CD8-positive, alpha-beta memory T cell (primary cell): ENCODE measurements at regions not wholly inside any gene's neighbourhood (a gene's known extent, or its start where the extent isn't known, plus 50 kb on each side); places are given as distances from the start of the nearest gene placed in this dataset.
"Not testable (repeated sequence)": the region's sequence is repeated elsewhere in the genome, so short reads cannot be mapped to it uniquely, and the experiment has no call there.

ENCODE experiments used
- CTCF ChIA-PET: fragments of 350-600 bp; sonication (Branson Sonifier 250); formaldehyde crosslinking; loops from one replicate; lab custom pipeline; 2021; ENCODE audit warnings: antibody characterized with exemption; lab: Charles Lee
- POLR2A ChIA-PET: fragments of 350-600 bp; sonication (Branson Sonifier 250); formaldehyde crosslinking; loops from one replicate; lab custom pipeline; 2021; ENCODE audit warnings: antibody characterized with exemption; lab: Charles Lee
- DNase-seq, 5 donors: peaks; one replicate each; pipeline versions ENCODE4 v3.0.0 to v3.0.0-alpha.2; 2020 to 2022; ENCODE audit warnings: mixed read lengths in 1 of 5
- H3K27ac ChIP-seq: one replicate; pipeline ENCODE4 v1.7.0; 2013; ENCODE audit warnings: low read depth, mild to moderate bottlenecking, low read length, moderate library complexity
- H3K27me3 ChIP-seq: 2 replicates; pipeline ENCODE4 v1.7.0; 2013; ENCODE audit warnings: low read length, mild to moderate bottlenecking; ENCODE audit not compliant: insufficient read depth, poor library complexity, severe bottlenecking
- H3K36me3 ChIP-seq: 2 replicates; pipeline ENCODE4 v1.7.0; 2013; ENCODE audit warnings: mild to moderate bottlenecking, low read length, moderate library complexity; ENCODE audit not compliant: insufficient read depth
- H3K4me1 ChIP-seq: 2 replicates; pipeline ENCODE4 v1.7.0; 2013; ENCODE audit warnings: mild to moderate bottlenecking, low read length, moderate library complexity; ENCODE audit not compliant: insufficient read depth
- H3K4me3 ChIP-seq: 2 replicates; pipeline ENCODE4 v1.7.0; 2013; ENCODE audit warnings: mild to moderate bottlenecking, low read length
- H3K9me3 ChIP-seq: 2 replicates; pipeline ENCODE4 v1.7.0; 2013; ENCODE audit warnings: mild to moderate bottlenecking, low read length
- H3K27ac Mint-ChIP-seq, 8 donors: one replicate each; pipeline ENCODE4 v1.8.0; 2020 to 2021; ENCODE audit warnings: mixed read lengths in 8 of 8, mild to moderate bottlenecking in 6 of 8, inconsistent platforms in 3 of 8, moderate library complexity in 3 of 8
- H3K27me3 Mint-ChIP-seq, 2 donors: one replicate each; pipeline ENCODE4 v1.8.0; 2020 to 2021; ENCODE audit warnings: mixed read lengths in 2 of 2, mild to moderate bottlenecking in 1 of 2, moderate library complexity in 1 of 2
- H3K36me3 Mint-ChIP-seq, 3 donors: one replicate each; pipeline ENCODE4 v1.8.0; 2020 to 2021; ENCODE audit warnings: mixed read lengths in 3 of 3, inconsistent platforms in 1 of 3, mild to moderate bottlenecking in 1 of 3
- H3K4me1 Mint-ChIP-seq, 3 donors: one replicate each; pipeline ENCODE4 v1.8.0; 2020 to 2021; ENCODE audit warnings: mixed read lengths in 3 of 3, inconsistent platforms in 1 of 3, mild to moderate bottlenecking in 1 of 3
- H3K4me3 Mint-ChIP-seq, 7 donors: one replicate each; pipeline ENCODE4 v1.8.0; 2020 to 2021; ENCODE audit warnings: mixed read lengths in 7 of 7, mild to moderate bottlenecking in 6 of 7, moderate library complexity in 4 of 7, inconsistent platforms in 2 of 7
- H3K9me3 Mint-ChIP-seq, 5 donors: one replicate each; pipeline ENCODE4 v1.8.0; 2020 to 2022; ENCODE audit warnings: mixed read lengths in 5 of 5, mild to moderate bottlenecking in 3 of 5, moderate library complexity in 2 of 5, inconsistent platforms in 1 of 5

DNA sequence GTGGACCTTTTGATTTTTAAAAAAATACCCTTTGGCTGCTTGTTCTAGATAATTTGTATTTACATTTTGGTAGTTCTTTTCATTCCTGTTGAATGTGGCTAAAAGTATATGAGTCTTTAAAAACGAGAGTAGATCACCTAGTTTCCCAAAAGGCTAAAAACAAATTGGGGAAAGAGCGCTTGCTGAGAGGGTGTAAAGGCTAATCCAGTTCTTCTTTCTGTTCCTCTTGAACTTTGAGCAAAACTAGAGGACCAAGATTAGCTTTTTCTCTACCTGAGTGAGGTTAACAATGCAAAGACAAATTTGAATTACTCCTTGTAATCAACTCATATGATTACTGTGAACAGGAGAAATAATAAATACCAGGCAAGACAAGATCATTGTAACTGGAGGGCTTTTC, 2513.2 kb downstream of the PCDH9 start:
- ChIA-PET POLR2A (no interaction called here), CTCF (no interaction called here)
- H3K27me3 Mint-ChIP-seq: no peaks in the 10 kb centered on the region
- Histone ChIP-seq H3K4me3 (no peak overlapping the region), H3K27ac (no peak overlapping the region), H3K36me3 (no peaks in the 10 kb centered on the region), H3K9me3 (no peaks in the 10 kb centered on the region), H3K4me1 (no peaks in the 10 kb centered on the region), H3K27me3 (no peaks in the 10 kb centered on the region)
- H3K4me1 Mint-ChIP-seq: no peaks in the 10 kb centered on the region
- DNase-seq: no peak
- no peaks in the 10 kb centered on the region for H3K36me3 Mint-ChIP-seq
- H3K27ac Mint-ChIP-seq: no peak overlapping the region
- peaks cover 0 to 42% (median 13%) of the 10 kb centered on the region in 5 donors for H3K9me3 Mint-ChIP-seq
- H3K4me3 Mint-ChIP-seq: no peak overlapping the region

DNA sequence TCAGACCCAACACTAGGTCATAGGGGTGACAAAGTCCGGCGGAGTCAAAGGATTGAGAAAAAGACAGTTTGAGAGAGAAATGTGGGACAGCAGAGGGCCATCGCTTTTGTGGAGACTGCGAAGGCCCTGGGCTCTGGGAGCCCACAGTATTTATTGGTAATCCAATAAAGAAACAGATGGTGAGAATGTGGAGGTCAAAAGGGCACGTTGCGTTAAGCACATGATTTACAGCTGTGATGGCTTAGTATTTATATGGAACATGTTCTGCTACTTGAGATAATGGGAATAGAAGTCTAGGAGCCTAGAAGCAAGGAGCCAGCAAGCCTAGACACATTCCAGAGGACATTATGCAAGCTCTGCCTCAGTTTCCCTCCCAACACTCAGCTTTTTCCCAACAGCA, 2521.1 kb downstream of the PCDH9 start:
- Mint-ChIP-seq H3K4me1 (no peaks in the 10 kb centered on the region), H3K4me3 (no peak overlapping the region), H3K36me3 (no peaks in the 10 kb centered on the region), H3K9me3 (peaks cover 2 to 22% (median 13%) of the 10 kb centered on the region in 5 donors), H3K27ac (no peak overlapping the region), H3K27me3 (no peaks in the 10 kb centered on the region)
- Histone ChIP-seq H3K4me3 (no peak overlapping the region), H3K4me1 (no peaks in the 10 kb centered on the region), H3K9me3 (no peaks in the 10 kb centered on the region), H3K27me3 (no peaks in the 10 kb centered on the region), H3K27ac (no peak overlapping the region), H3K36me3 (no peaks in the 10 kb centered on the region)
- POLR2A ChIA-PET: no interaction called here
- CTCF ChIA-PET: no interaction called here
- DNase-seq: no peak

DNA sequence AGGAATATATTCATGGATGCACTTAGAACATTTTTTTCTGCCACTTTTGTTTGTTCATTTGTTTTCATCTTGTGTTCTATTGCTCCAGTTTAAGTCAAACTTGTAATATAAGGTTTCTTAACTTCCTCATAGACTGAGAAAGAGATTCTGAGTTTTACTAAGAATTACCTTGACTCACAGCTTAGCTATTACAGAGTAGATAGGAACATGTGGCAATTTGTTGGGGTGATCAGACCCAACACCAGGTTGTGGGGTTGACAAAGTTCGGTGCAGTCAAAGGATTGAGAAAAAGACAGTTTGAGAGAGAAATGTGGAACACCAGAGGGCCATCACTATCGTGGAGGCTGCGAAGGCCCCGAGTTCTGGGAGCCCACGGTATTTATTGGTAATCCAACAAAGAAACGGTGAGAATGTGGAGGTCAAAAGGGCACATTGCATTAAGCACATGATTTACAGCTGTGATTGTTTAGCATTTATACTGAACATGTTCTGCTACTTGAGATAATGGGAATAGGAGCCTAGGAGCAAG, 2526.0 kb downstream of the PCDH9 start:
- Mint-ChIP-seq H3K4me3 (no peak overlapping the region), H3K4me1 (no peaks in the 10 kb centered on the region), H3K27me3 (no peaks in the 10 kb centered on the region), H3K27ac (no peak overlapping the region), H3K36me3 (no peaks in the 10 kb centered on the region), H3K9me3 (peaks cover 2 to 22% (median 11%) of the 10 kb centered on the region in 5 donors)
- H3K27ac ChIP-seq: no peak overlapping the region
- POLR2A ChIA-PET: no interaction called here
- H3K9me3 ChIP-seq: no peaks in the 10 kb centered on the region
- no peak overlapping the region for H3K4me3 ChIP-seq
- no peaks in the 10 kb centered on the region for H3K36me3 ChIP-seq
- no peaks in the 10 kb centered on the region for H3K27me3 ChIP-seq
- CTCF ChIA-PET: no interaction called here
- no peak for DNase-seq
- no peaks in the 10 kb centered on the region for H3K4me1 ChIP-seq

- Histone ChIP-seq H3K4me3 (no peak overlapping the region), H3K27ac (no peak overlapping the region), H3K36me3 (no peaks in the 10 kb centered on the region), H3K4me1 (no peaks in the 10 kb centered on the region), H3K27me3 (no peaks in the 10 kb centered on the region), H3K9me3 (no peaks in the 10 kb centered on the region)
- Mint-ChIP-seq H3K4me1 (no peaks in the 10 kb centered on the region), H3K27me3 (no peaks in the 10 kb centered on the region), H3K9me3 (peaks cover 0 to 16% (median 3%) of the 10 kb centered on the region in 5 donors), H3K36me3 (no peaks in the 10 kb centered on the region), H3K4me3 (no peak overlapping the region), H3K27ac (no peak overlapping the region)
- DNase-seq: no peak
- CTCF ChIA-PET: no interaction called here
- POLR2A ChIA-PET: no interaction called here
Observed at GRCh38 chr13:64697226-64697625, 2532.9 kb downstream of the PCDH9 start.

DNA sequence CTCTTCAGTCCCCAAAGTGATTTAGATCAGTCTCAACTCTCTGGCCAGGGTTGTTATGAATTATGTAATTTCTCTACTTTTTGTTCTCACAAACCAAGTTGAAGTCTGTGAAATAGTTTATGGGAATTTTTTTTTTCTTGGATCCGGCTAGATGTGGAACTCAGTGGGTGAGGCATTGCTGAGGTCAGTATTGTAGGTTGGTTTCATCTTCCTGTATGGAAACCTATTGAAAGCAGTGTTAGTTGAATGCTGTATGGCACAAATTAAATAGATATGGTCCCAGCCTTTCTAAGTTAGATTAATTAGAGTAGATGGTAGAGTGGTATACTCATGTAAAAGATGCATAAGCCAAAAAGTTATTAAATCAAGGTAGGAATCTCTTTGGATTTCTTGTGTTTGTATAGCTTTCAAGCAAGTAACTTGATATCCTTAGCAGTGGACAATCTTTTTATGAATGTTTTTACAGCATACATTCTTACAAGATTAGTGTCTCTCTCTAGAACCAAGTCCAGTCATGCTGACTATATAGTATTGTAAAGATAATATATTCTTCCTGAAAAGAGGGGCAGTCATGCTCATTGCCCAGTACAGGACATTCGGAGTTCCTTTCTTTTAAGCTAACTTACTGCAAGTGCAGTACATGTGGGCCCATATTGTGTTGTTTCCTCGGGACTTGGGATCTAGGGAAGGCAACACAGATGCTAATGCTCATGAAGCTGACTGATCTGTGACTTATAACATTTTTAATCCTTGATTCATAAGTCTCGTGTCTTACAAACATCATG, 2541.1 kb downstream of the PCDH9 start:
- Mint-ChIP-seq H3K4me1 (no peaks in the 10 kb centered on the region), H3K27me3 (no peaks in the 10 kb centered on the region), H3K27ac (no peak overlapping the region), H3K9me3 (peaks cover 0 to 19% (median 8%) of the 10 kb centered on the region in 5 donors), H3K36me3 (no peaks in the 10 kb centered on the region), H3K4me3 (no peak overlapping the region)
- no peak overlapping the region for H3K27ac ChIP-seq
- no peaks in the 10 kb centered on the region for H3K4me1 ChIP-seq
- POLR2A ChIA-PET: no interaction called here
- CTCF ChIA-PET: no interaction called here
- no peaks in the 10 kb centered on the region for H3K36me3 ChIP-seq
- no peak overlapping the region for H3K4me3 ChIP-seq
- DNase-seq: no peak
- H3K27me3 ChIP-seq: no peaks in the 10 kb centered on the region
- no peaks in the 10 kb centered on the region for H3K9me3 ChIP-seq

DNA sequence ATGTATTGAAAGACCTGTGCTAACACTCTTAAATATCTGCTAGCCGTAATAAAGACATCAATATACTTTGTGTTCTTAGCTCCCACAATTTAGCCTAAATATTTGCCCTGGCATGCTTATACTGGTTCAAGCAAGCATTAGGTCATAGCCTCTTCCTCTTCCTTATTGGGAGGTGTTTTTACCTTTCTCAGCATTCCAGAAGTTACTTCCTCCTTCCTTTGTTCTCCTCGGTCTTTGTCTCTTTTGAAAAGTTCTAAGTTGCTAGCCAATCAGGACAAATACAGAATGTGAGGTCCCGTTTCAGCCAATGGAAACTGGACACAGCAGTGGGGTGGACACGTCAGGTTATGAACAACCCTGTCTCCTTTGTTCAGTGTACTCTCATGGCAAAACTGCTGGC, 2543.6 kb downstream of the PCDH9 start:
- H3K36me3 ChIP-seq, H3K36me3 Mint-ChIP-seq, H3K27me3 ChIP-seq, CTCF ChIA-PET, POLR2A ChIA-PET, H3K4me1 ChIP-seq, H3K27ac ChIP-seq, H3K4me1 Mint-ChIP-seq, H3K9me3 ChIP-seq, H3K27ac Mint-ChIP-seq, H3K4me3 ChIP-seq, DNase-seq, H3K27me3 Mint-ChIP-seq, H3K4me3 Mint-ChIP-seq: not testable (repeated sequence)
- peaks cover 3 to 16% (median 9%) of the 10 kb centered on the region in 5 donors for H3K9me3 Mint-ChIP-seq

- Histone ChIP-seq H3K36me3 (no peaks in the 10 kb centered on the region), H3K27ac (no peak overlapping the region), H3K4me1 (no peaks in the 10 kb centered on the region), H3K9me3 (peaks cover 3% of the 10 kb centered on the region), H3K27me3 (no peaks in the 10 kb centered on the region), H3K4me3 (no peak overlapping the region)
- no peak for DNase-seq
- H3K4me1 Mint-ChIP-seq: no peaks in the 10 kb centered on the region
- H3K4me3 Mint-ChIP-seq: no peak overlapping the region
- no peaks in the 10 kb centered on the region for H3K27me3 Mint-ChIP-seq
- POLR2A ChIA-PET: no interaction called here
- peaks cover 3 to 21% (median 9%) of the 10 kb centered on the region in 5 donors for H3K9me3 Mint-ChIP-seq
- CTCF ChIA-PET: no interaction called here
- H3K36me3 Mint-ChIP-seq: no peaks in the 10 kb centered on the region
- no peak overlapping the region for H3K27ac Mint-ChIP-seq
Observed at GRCh38 chr13:64684685-64685431, 2545.3 kb downstream of the PCDH9 start.

- Histone ChIP-seq H3K36me3 (no peaks in the 10 kb centered on the region), H3K4me1 (no peaks in the 10 kb centered on the region), H3K9me3 (peaks cover 3% of the 10 kb centered on the region), H3K27ac (no peak overlapping the region), H3K27me3 (no peaks in the 10 kb centered on the region), H3K4me3 (no peak overlapping the region)
- Mint-ChIP-seq H3K4me3 (no peak overlapping the region), H3K27ac (no peak overlapping the region), H3K9me3 (peaks cover 3 to 21% (median 9%) of the 10 kb centered on the region in 5 donors), H3K27me3 (no peaks in the 10 kb centered on the region), H3K36me3 (no peaks in the 10 kb centered on the region), H3K4me1 (no peaks in the 10 kb centered on the region)
- ChIA-PET POLR2A (no interaction called here), CTCF (no interaction called here)
- DNase-seq: no peak
Observed at GRCh38 chr13:64684108-64684507, 2546.0 kb downstream of the PCDH9 start.
